Transverse colon (tissue), 4 donors: ENCODE measurements at regions not wholly inside any gene's neighbourhood (a gene's known extent, or its start where the extent isn't known, plus 50 kb on each side); places are given as distances from the start of the nearest gene placed in this dataset.

ENCODE experiments used
- DNase-seq: peaks from one replicate; pipeline ENCODE4 v3.0.0-alpha.2; 2019
- H3K27ac ChIP-seq, 4 donors: fragments of 200-600 bp; sonication (generic); 2 replicates each; pipeline ENCODE4 v1.5.1; 2016 to 2018; ENCODE audit warnings: inconsistent platforms in 4 of 4
- H3K27me3 ChIP-seq: fragments of 200-600 bp; sonication (generic); 2 replicates; pipeline ENCODE4 v1.5.1; 2017; ENCODE audit warnings: inconsistent platforms
- H3K36me3 ChIP-seq, 4 donors: fragments of 200-600 bp; sonication (generic); 2 replicates each; pipeline ENCODE4 v1.5.1; 2017 to 2019; ENCODE audit warnings: inconsistent platforms in 4 of 4
- H3K4me1 ChIP-seq, 4 donors: fragments of 200-600 bp; sonication (generic); 2 replicates each; pipeline ENCODE4 v1.5.1; 2017 to 2020; ENCODE audit warnings: inconsistent platforms in 4 of 4
- H3K4me3 ChIP-seq, 4 donors: fragments of 200-600 bp; sonication (generic); 1 replicate in 1 of 4; 2 replicates in 3 of 4; pipeline versions ENCODE4 v1.5.1 to v1.6.1; 2017 to 2019; ENCODE audit warnings: inconsistent platforms in 4 of 4
- H3K9me3 ChIP-seq, 2 donors: fragments of 200-600 bp; sonication (generic); 2 replicates each; pipeline ENCODE4 v1.5.1; 2017 to 2019; ENCODE audit warnings: inconsistent platforms in 2 of 2
- EP300 ChIP-seq: sonication (generic); formaldehyde crosslinking; IDR thresholded peaks from one replicate; pipeline ENCODE4 v1.6.1; 2017; ENCODE audit warnings: antibody characterized with exemption, low read depth
- POLR2A ChIP-seq: fragments of 450-650 bp; IDR thresholded peaks from one replicate; pipeline ENCODE4 v1.6.1; 2016; ENCODE audit warnings: antibody characterized with exemption, mild to moderate bottlenecking, moderate library complexity
- POLR2AphosphoS5 ChIP-seq, 3 donors: sonication (generic); formaldehyde crosslinking; IDR thresholded peaks; one replicate each; pipeline ENCODE4 v1.6.1; 2016; ENCODE audit warnings: antibody characterized with exemption in 3 of 3
- WGBS, 2 donors: methylation state at CpG; one replicate each; pipeline ENCODE4 v1.1.5; 2018; ENCODE audit warnings: low coverage in 1 of 2; 5-methylcytosine and 5-hydroxymethylcytosine counted together
- in situ Hi-C, 4 donors: fragments of 200-750 bp; cut with MboI; loops; one replicate each; pipeline versions ENCODE4 v1.15.0 to v1.15.1; 2017; ENCODE audit warnings: low sequenced_read_pairs in 3 of 4, low pct_ligation_motif_present in 1 of 4, low pct_unique_long_range_greater_than_20kb in 1 of 4
- intact Hi-C: fragments of 100-400 bp; cut with DNase I; formaldehyde crosslinking; loops from one replicate; pipeline ENCODE4 v1.15.1; 2023; ENCODE audit warnings: low total_unique reads
- TF ChIP-seq, protein P1 (sequence below), 5 experiments: fragments of 200-600 bp in 3 of 5; fragments of 450-650 bp in 2 of 5; sonication (generic) in 3 of 5; IDR thresholded peaks; 1 replicate in 2 of 5; 2 replicates in 3 of 5; pipeline ENCODE4 v1.5.1; 2016 to 2017; ENCODE audit warnings: antibody characterized with exemption in 5 of 5, inconsistent platforms in 3 of 5, mild to moderate bottlenecking in 2 of 5, moderate library complexity in 1 of 5

DNA sequence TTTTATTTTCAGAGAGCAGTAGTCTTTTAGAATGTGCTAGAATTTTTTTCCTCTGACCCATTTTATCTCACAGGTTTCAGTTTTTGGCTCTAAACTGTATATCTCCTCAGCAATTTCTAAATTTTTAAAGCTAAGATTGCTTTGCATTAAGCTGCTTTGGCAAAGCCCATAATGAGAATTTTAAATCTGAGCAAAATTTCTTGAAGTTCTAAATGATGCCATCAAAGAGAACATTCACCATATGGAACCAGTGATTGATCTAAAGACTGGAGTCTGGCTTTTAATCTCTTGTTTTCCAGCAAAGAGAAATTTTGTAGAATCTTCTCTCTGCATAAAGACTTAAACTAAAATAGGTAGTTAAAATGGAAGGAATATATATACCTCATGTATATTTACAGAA, 313.6 kb downstream of the TBC1D32 start:
- TF ChIP-seq, protein P1, sequence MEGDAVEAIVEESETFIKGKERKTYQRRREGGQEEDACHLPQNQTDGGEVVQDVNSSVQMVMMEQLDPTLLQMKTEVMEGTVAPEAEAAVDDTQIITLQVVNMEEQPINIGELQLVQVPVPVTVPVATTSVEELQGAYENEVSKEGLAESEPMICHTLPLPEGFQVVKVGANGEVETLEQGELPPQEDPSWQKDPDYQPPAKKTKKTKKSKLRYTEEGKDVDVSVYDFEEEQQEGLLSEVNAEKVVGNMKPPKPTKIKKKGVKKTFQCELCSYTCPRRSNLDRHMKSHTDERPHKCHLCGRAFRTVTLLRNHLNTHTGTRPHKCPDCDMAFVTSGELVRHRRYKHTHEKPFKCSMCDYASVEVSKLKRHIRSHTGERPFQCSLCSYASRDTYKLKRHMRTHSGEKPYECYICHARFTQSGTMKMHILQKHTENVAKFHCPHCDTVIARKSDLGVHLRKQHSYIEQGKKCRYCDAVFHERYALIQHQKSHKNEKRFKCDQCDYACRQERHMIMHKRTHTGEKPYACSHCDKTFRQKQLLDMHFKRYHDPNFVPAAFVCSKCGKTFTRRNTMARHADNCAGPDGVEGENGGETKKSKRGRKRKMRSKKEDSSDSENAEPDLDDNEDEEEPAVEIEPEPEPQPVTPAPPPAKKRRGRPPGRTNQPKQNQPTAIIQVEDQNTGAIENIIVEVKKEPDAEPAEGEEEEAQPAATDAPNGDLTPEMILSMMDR (IDR thresholded peaks at IDR 0.05) = no peak
- no peak for TF ChIP-seq POLR2A
- TF ChIP-seq EP300 = no peak
- no peak for TF ChIP-seq POLR2AphosphoS5 (IDR thresholded peaks at IDR 0.05)
- Histone ChIP-seq H3K27me3 (no peaks in the 10 kb centered on the region), H3K9me3 (no peaks in the 10 kb centered on the region), H3K27ac (no peak overlapping the region), H3K36me3 (no peaks in the 10 kb centered on the region), H3K4me1 (no peaks in the 10 kb centered on the region), H3K4me3 (no peak overlapping the region)
- DNase-seq = no peak
- intact Hi-C loops = no loop called here
- in situ Hi-C loops = no loop called here

DNA sequence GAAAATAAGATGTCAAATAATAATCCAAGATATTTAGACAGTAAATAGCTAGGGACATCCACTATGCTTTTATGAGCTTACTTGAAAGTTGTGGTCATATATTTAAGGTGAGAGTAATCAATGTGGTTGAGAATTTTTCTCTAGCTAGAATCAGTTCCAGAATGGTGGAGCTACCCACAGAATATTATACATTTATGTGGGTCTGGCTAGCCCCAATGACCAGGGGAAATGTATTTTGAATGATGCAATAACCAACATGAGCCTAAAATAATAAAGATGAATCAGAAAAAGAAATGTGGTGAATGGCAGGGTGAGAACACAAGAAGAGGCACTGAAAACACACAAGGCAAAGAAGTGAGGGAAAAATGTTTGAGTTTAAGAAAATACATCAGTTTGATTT, 325.7 kb downstream of the TBC1D32 start:
- Histone ChIP-seq H3K4me1 (no peaks in the 10 kb centered on the region), H3K9me3 (peaks cover 0 to 3% of the 10 kb centered on the region in 2 donors), H3K4me3 (no peak overlapping the region), H3K27me3 (no peaks in the 10 kb centered on the region), H3K27ac (no peak overlapping the region), H3K36me3 (no peaks in the 10 kb centered on the region)
- intact Hi-C loops (no loop called here), in situ Hi-C loops (no loop called here)
- no peak for DNase-seq
- no peak for TF ChIP-seq POLR2AphosphoS5 (IDR thresholded peaks at IDR 0.05)
- no peak for TF ChIP-seq POLR2A
- TF ChIP-seq EP300 = no peak

DNA sequence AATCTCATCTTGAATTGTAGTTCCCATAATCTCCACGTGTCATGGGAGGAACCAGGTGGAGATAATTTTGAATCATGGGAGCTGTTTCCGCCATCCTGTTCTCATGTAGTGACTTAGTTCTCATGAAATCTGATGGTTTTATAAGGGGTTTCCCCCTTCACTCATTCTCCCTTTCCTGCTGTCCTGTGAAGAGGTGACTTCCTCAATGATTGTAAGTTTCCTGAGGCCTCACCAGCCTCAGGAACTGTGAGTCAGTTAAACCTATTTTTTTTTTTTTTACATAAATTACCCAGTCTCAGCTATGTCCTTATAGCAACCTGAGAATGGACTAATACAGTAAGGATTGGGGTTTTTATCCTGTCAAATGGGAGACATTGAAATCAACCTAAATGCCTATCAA, 328.3 kb downstream of the TBC1D32 start:
- Histone ChIP-seq H3K4me3 (no peak overlapping the region), H3K4me1 (no peaks in the 10 kb centered on the region), H3K27me3 (no peaks in the 10 kb centered on the region), H3K9me3 (peaks cover 4 to 5% of the 10 kb centered on the region in 2 donors), H3K27ac (no peak overlapping the region), H3K36me3 (no peaks in the 10 kb centered on the region)
- TF ChIP-seq POLR2A (no peak), EP300 (no peak), POLR2AphosphoS5 (IDR thresholded peaks at IDR 0.05) (no peak)
- TF ChIP-seq, protein P1 (IDR thresholded peaks at IDR 0.05) = no peak
- intact Hi-C loops = no loop called here
- 69 to 83% methylated on average over 2 of the region's 2 CpGs for WGBS, 2 donors
- in situ Hi-C loops = no loop called here
- no peak for DNase-seq

DNA sequence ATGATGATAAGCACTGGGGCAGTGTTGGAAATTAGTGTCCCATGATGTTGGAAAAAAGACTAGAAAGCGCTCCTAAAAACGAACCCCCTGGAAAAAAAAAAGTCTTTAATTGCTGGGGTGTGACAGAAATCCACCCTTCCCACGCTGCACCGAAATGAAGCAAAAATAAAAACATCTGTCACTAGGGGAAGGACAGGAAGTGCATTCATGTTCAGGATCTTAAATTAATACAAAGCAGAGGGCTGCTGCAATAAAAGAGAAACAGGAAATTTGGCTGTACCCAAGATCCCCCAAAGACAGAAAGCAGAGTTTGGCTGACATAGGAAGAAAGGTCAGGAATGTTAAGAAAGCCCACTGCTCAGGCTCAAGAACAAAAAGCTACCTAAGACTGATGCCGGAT, 333.9 kb downstream of the TBC1D32 start:
- no peak for DNase-seq
- Histone ChIP-seq H3K27ac (no peak overlapping the region), H3K4me1 (no peaks in the 10 kb centered on the region), H3K9me3 (peaks cover 4 to 5% of the 10 kb centered on the region in 2 donors), H3K27me3 (no peaks in the 10 kb centered on the region), H3K36me3 (no peaks in the 10 kb centered on the region), H3K4me3 (no peak overlapping the region)
- in situ Hi-C loops (no loop called here), intact Hi-C loops (no loop called here)
- 45 to 50% methylated on average over 2 to 5 of the region's 5 CpGs for whole genome bisulfite sequencing, 2 donors
- TF ChIP-seq EP300 (no peak), POLR2AphosphoS5 (IDR thresholded peaks at IDR 0.05) (no peak), POLR2A (no peak)
- TF ChIP-seq, protein P1 (IDR thresholded peaks at IDR 0.05) = no peak

DNA sequence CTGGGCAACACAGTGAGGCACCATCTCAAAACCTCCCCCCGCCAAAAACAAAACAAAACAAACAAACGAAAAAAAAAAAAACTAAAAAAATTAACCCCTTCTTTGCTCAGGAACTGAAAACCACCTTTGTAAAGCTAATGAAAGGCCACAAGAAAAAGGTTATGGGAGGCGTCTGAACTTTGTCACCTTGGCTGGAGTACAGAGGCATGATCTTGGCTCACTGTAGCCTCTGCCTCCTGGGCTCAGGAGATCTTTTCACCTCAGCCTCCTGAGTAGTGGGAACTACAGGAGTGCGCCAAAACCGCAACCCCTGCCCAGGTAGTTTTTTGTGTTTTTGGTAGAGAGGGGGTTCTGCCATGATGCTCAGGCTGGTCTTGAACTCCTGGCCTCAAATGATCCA, 337.9 kb downstream of the TBC1D32 start:
- Histone ChIP-seq H3K4me1 (no peaks in the 10 kb centered on the region), H3K27me3 (no peaks in the 10 kb centered on the region), H3K4me3 (no peak overlapping the region), H3K9me3 (no peaks in the 10 kb centered on the region), H3K36me3 (no peaks in the 10 kb centered on the region), H3K27ac (no peak overlapping the region)
- WGBS, 2 donors = 29 to 59% methylated on average over 3 to 5 of the region's 5 CpGs
- in situ Hi-C loops (no loop called here), intact Hi-C loops (loop anchor here (10.0 kb wide), 1 partner anchor 782 kb away; no protein-coding TSS in a partner anchor)
- TF ChIP-seq, protein P1 (IDR thresholded peaks at IDR 0.05) = no peak
- TF ChIP-seq POLR2AphosphoS5 (IDR thresholded peaks at IDR 0.05) (no peak), POLR2A (no peak), EP300 (no peak)
- DNase-seq = no peak
